Testis (tissue), 2 donors: ENCODE measurements at regions not wholly inside any gene's neighbourhood (a gene's known extent, or its start where the extent isn't known, plus 50 kb on each side); places are given as distances from the start of the nearest gene placed in this dataset.

Experiments used
- DNase-seq: peaks from one replicate; pipeline ENCODE4 v3.0.0-alpha.2; 2019
- H3K27ac ChIP-seq, 2 donors: fragments of 200-600 bp; sonication (generic); one replicate each; pipeline ENCODE4 v1.5.1; 2019
- H3K27me3 ChIP-seq: fragments of 200-600 bp; sonication (generic); one replicate; pipeline ENCODE4 v1.5.1; 2019
- H3K36me3 ChIP-seq: fragments of 200-600 bp; sonication (generic); one replicate; pipeline ENCODE4 v1.5.1; 2017; ENCODE audit warnings: low read depth; ENCODE audit errors: missing control alignments
- H3K4me1 ChIP-seq: fragments of 200-600 bp; sonication (generic); one replicate; pipeline ENCODE4 v1.5.1; 2019
- H3K4me3 ChIP-seq, 2 donors: fragments of 200-600 bp; sonication (generic); one replicate each; pipeline ENCODE4 v1.5.1; 2017 to 2019
- H3K9me3 ChIP-seq: fragments of 200-600 bp; sonication (generic); one replicate; pipeline ENCODE4 v1.5.1; 2017
- POLR2A ChIP-seq: fragments of 450-650 bp; IDR thresholded peaks from one replicate; pipeline ENCODE4 v1.6.1; 2017; ENCODE audit warnings: antibody characterized with exemption, mild to moderate bottlenecking, moderate library complexity
- WGBS, 2 donors: methylation state at CpG; one replicate each; pipeline ENCODE4 v1.1.5; 2018; 5-methylcytosine and 5-hydroxymethylcytosine counted together
- intact Hi-C: fragments of 100-400 bp; cut with DNase I; formaldehyde crosslinking; loops from one replicate; pipeline ENCODE4 v1.15.1; 2023; ENCODE audit warnings: low total_unique reads
- TF ChIP-seq, protein P1 (sequence below), 3 experiments: fragments of 450-650 bp in 2 of 3; fragments of 200-600 bp in 1 of 3; sonication (generic) in 1 of 3; IDR thresholded peaks; one replicate each; pipeline ENCODE4 v1.5.1; 2016 to 2019; ENCODE audit warnings: antibody characterized with exemption in 3 of 3, mild to moderate bottlenecking in 2 of 3, moderate library complexity in 1 of 3

DNA sequence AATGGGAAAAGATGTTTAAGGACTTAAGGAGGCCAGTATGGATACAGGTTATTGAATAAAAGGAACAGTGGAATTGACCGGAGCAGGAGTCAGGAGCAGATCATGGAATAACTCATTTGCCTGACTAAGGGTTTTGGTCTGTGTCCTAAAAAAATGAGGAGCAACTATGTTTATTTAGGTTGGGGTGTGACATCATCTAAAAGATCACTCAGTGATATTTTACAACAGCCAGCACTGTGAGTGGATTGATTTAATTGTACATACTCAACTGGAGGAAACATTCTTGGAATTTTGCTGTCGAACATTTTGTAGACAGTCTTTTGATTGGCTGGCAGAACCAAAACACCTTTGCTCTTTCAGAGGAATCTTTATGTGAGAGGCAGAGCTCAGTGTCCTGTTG, 348.6 kb upstream of the CDIN1 start:
- Histone ChIP-seq H3K36me3 (no peaks in the 10 kb centered on the region), H3K27ac (no peak overlapping the region), H3K4me3 (no peak overlapping the region), H3K4me1 (no peaks in the 10 kb centered on the region), H3K27me3 (no peaks in the 10 kb centered on the region), H3K9me3 (no peaks in the 10 kb centered on the region)
- no peak for TF ChIP-seq POLR2A
- TF ChIP-seq, protein P1, sequence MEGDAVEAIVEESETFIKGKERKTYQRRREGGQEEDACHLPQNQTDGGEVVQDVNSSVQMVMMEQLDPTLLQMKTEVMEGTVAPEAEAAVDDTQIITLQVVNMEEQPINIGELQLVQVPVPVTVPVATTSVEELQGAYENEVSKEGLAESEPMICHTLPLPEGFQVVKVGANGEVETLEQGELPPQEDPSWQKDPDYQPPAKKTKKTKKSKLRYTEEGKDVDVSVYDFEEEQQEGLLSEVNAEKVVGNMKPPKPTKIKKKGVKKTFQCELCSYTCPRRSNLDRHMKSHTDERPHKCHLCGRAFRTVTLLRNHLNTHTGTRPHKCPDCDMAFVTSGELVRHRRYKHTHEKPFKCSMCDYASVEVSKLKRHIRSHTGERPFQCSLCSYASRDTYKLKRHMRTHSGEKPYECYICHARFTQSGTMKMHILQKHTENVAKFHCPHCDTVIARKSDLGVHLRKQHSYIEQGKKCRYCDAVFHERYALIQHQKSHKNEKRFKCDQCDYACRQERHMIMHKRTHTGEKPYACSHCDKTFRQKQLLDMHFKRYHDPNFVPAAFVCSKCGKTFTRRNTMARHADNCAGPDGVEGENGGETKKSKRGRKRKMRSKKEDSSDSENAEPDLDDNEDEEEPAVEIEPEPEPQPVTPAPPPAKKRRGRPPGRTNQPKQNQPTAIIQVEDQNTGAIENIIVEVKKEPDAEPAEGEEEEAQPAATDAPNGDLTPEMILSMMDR (IDR thresholded peaks at IDR 0.05), result no peak
- intact Hi-C loops, result no loop called here
- DNase-seq, result no peak
- WGBS, 2 donors, result 70 to 78% methylated on average over 2 of the region's 2 CpGs

DNA sequence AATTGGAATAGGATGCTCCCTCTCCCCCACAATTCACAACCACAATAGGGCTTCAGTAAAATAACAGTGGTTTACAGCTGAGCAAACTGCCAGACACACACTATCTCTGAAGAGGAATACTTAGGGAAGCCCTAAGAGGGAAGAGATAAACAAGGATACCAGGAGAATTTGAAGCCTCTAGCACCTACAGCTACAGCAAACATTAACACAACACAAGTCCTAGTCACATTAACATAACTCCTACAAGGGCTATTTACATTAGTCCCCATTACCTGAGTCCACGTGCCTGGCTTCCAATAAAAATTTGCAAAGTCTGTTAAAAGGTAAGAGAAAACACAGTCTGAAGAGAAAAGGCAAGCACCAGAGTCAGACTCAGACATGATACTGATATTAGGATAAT, 346.9 kb upstream of the CDIN1 start:
- no peak for DNase-seq
- H3K36me3 ChIP-seq, result no peaks in the 10 kb centered on the region
- H3K27ac ChIP-seq, result no peak overlapping the region
- no peaks in the 10 kb centered on the region for H3K9me3 ChIP-seq
- H3K4me3 ChIP-seq, result no peak overlapping the region
- TF ChIP-seq, protein P1 (IDR thresholded peaks at IDR 0.05), result no peak
- no peak for TF ChIP-seq POLR2A
- intact Hi-C loops, result no loop called here
- no peaks in the 10 kb centered on the region for H3K27me3 ChIP-seq
- WGBS, 2 donors, result 39 to 59% methylated on average over 1 of the region's 1 CpG
- no peaks in the 10 kb centered on the region for H3K4me1 ChIP-seq

DNA sequence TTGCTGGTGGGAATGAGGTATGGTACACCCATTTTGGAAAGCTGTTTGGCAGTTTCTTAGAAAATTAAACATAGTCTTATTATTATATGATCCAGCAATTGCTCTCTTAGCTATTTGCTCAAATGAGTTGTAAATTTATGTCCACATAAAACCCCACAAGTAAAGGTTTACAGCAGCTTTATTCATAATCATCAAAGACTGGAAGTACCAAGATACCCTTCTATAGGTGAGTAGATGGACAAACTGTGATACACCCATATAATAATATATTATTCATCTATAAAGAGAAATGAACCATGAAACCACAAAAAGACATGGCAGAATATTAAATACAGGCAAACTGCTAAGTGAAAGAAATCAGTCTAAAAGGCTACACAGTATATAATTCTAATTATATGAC, 344.7 kb upstream of the CDIN1 start:
- TF ChIP-seq, protein P1 (IDR thresholded peaks at IDR 0.05), result no peak
- no peak for TF ChIP-seq POLR2A
- H3K27me3 ChIP-seq, result no peaks in the 10 kb centered on the region
- intact Hi-C loops, result no loop called here
- H3K36me3 ChIP-seq, result no peaks in the 10 kb centered on the region
- no peak overlapping the region for H3K4me3 ChIP-seq
- no peaks in the 10 kb centered on the region for H3K4me1 ChIP-seq
- H3K27ac ChIP-seq, result no peak overlapping the region
- DNase-seq, result no peak
- no peaks in the 10 kb centered on the region for H3K9me3 ChIP-seq

DNA sequence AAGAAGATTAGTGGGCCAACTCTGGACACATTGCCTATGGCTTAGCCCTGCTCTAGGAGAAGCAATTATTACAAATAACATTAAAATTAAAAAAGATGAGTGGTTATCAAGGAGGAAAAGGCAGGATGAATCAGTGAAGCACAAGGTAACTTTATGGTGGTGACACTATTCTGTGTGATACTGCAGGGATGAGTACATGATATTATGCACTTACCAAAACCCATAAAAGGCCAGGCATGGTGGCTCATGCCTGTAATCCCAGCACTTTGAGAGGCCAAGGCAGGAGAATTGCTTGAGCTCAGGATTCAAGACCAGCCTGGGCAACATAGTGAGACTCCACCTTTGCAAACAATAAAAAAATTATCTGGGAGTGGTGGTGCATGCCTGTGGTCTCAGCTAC, 344.3 kb upstream of the CDIN1 start:
- TF ChIP-seq, protein P1 (IDR thresholded peaks at IDR 0.05), result no peak
- no peak for TF ChIP-seq POLR2A
- no peaks in the 10 kb centered on the region for H3K9me3 ChIP-seq
- H3K27ac ChIP-seq, result no peak overlapping the region
- no peaks in the 10 kb centered on the region for H3K36me3 ChIP-seq
- H3K4me1 ChIP-seq, result no peaks in the 10 kb centered on the region
- intact Hi-C loops, result no loop called here
- DNase-seq, result no peak
- H3K4me3 ChIP-seq, result no peak overlapping the region
- H3K27me3 ChIP-seq, result no peaks in the 10 kb centered on the region

DNA sequence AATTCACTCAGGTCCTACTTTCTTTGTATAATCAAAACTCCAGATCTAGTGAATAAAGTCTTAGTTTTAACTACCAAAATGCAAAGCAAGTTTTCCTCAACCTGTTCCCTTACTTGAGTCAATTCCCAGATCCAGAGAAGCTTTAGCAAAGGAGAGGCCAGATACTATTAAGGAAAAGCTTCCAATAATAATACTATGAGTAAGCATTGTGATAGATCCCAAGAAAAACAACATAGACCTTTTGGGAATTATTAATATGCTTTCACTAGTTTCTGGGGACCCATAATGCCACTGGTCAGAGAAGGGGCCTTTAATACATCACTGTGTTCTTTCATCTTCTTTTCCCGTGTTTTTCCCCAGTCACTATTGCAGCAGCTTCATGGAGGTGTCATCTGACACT, 339.9 kb upstream of the CDIN1 start:
- Histone ChIP-seq H3K27me3 (no peaks in the 10 kb centered on the region), H3K9me3 (no peaks in the 10 kb centered on the region), H3K27ac (no peak overlapping the region), H3K4me1 (no peaks in the 10 kb centered on the region), H3K4me3 (no peak overlapping the region), H3K36me3 (no peaks in the 10 kb centered on the region)
- 77 to 86% methylated on average over 1 of the region's 1 CpG for WGBS, 2 donors
- no peak for DNase-seq
- TF ChIP-seq, protein P1 (IDR thresholded peaks at IDR 0.05), result no peak
- TF ChIP-seq POLR2A, result no peak
- intact Hi-C loops, result no loop called here
